Mesendoderm (in vitro differentiated cells): ENCODE measurements at regions not wholly inside any gene's neighbourhood (a gene's known extent, or its start where the extent isn't known, plus 50 kb on each side); places are given as distances from the start of the nearest gene placed in this dataset.

Source experiments
- DNase-seq: peaks from one replicate; pipeline ENCODE4 v3.0.0; 2013
- H2AK5ac ChIP-seq: 2 replicates; pipeline ENCODE4 v1.6.1; 2013; ENCODE audit warnings: low read length, inconsistent platforms
- H2BK120ac ChIP-seq: 2 replicates; pipeline ENCODE4 v1.6.1; 2013; ENCODE audit warnings: low read depth, mild to moderate bottlenecking, low read length, moderate library complexity, mixed read lengths
- H2BK15ac ChIP-seq: replicated peaks from 2 replicates; pipeline ENCODE4 v1.6.1; 2013; ENCODE audit warnings: low read depth, mild to moderate bottlenecking, moderate library complexity
- H2BK5ac ChIP-seq: 2 replicates; pipeline ENCODE4 v1.6.1; 2013; ENCODE audit warnings: low read length, inconsistent platforms
- H3K18ac ChIP-seq: 2 replicates; pipeline ENCODE4 v1.6.1; 2013; ENCODE audit warnings: mild to moderate bottlenecking, low read length, mixed read lengths
- H3K23ac ChIP-seq: one replicate; pipeline ENCODE4 v1.6.1; 2013; ENCODE audit warnings: low read length
- H3K27ac ChIP-seq: 2 replicates; pipeline ENCODE4 v1.5.1; 2013; ENCODE audit warnings: low read depth, mild to moderate bottlenecking, inconsistent platforms, low read length, moderate library complexity
- H3K27me3 ChIP-seq: 2 replicates; pipeline ENCODE4 v1.6.1; 2013; ENCODE audit warnings: low read length, control low read depth, mild to moderate bottlenecking, inconsistent platforms; ENCODE audit not compliant: insufficient read depth, poor library complexity
- H3K36me3 ChIP-seq: 2 replicates; pipeline ENCODE4 v1.6.1; 2013; ENCODE audit warnings: low read length, inconsistent platforms; ENCODE audit not compliant: control insufficient read depth, insufficient read depth
- H3K4ac ChIP-seq: one replicate; pipeline ENCODE4 v1.6.1; 2013; ENCODE audit warnings: low read depth, mild to moderate bottlenecking, low read length, moderate library complexity
- H3K4me1 ChIP-seq: 2 replicates; pipeline ENCODE4 v1.6.1; 2013; ENCODE audit warnings: low read depth, low read length, inconsistent platforms; ENCODE audit not compliant: control insufficient read depth
- H3K4me2 ChIP-seq: 2 replicates; pipeline ENCODE4 v1.6.1; 2013; ENCODE audit warnings: low read length
- H3K4me3 ChIP-seq: 2 replicates; pipeline ENCODE4 v1.5.1; 2013; ENCODE audit warnings: mild to moderate bottlenecking, low read length
- H3K56ac ChIP-seq: one replicate; pipeline ENCODE4 v1.6.1; 2013; ENCODE audit warnings: low read length
- H3K79me1 ChIP-seq: 2 replicates; pipeline ENCODE4 v1.6.1; 2013; ENCODE audit warnings: low read length, inconsistent platforms
- H3K79me2 ChIP-seq: 2 replicates; pipeline ENCODE4 v1.6.1; 2013; ENCODE audit warnings: mild to moderate bottlenecking, low read length; ENCODE audit not compliant: control insufficient read depth, insufficient read depth
- H3K9ac ChIP-seq: 2 replicates; pipeline ENCODE4 v1.6.1; 2013; ENCODE audit warnings: low read length, inconsistent platforms
- H4K5ac ChIP-seq: one replicate; pipeline ENCODE4 v1.6.1; 2013; ENCODE audit warnings: low read length
- H4K8ac ChIP-seq: one replicate; pipeline ENCODE4 v1.6.1; 2013; ENCODE audit warnings: low read depth, mild to moderate bottlenecking, control low read depth, low read length, moderate library complexity
- WGBS: extraction: QIAGEN DNeasy Blood & Tissue Kit; methylation state at CpG from one replicate; pipeline ENCODE4 v1.1.7; 2013; ENCODE audit warnings: low lambda C conversion rate, missing lambda C conversion rate; ENCODE audit not compliant: insufficient coverage; ENCODE audit errors: extremely low coverage; 5-methylcytosine and 5-hydroxymethylcytosine counted together

GRCh38 chr6:112690497-112691202, 343.5 kb downstream of the RFPL4B start:
- H3K18ac ChIP-seq: no peak overlapping the region
- H2BK15ac ChIP-seq: no peak overlapping the region
- H3K4me2 ChIP-seq: no peak overlapping the region
- no peak overlapping the region for H2BK5ac ChIP-seq
- H3K4me3 ChIP-seq: no peak overlapping the region
- no peaks in the 10 kb centered on the region for H3K4me1 ChIP-seq
- H4K5ac ChIP-seq: no peak overlapping the region
- H3K23ac ChIP-seq: no peak overlapping the region
- peak; percentile 13 for DNase-seq
- no peaks in the 10 kb centered on the region for H3K36me3 ChIP-seq
- H3K9ac ChIP-seq: no peak overlapping the region
- no CpG with 5 or more reads among the region's 6 CpGs for WGBS
- no peaks in the 10 kb centered on the region for H3K27me3 ChIP-seq
- no peak overlapping the region for H4K8ac ChIP-seq
- no peak overlapping the region for H3K4ac ChIP-seq
- H3K56ac ChIP-seq: no peak overlapping the region
- H2AK5ac ChIP-seq: no peak overlapping the region
- H3K79me2 ChIP-seq: no peaks in the 10 kb centered on the region
- no peak overlapping the region for H2BK120ac ChIP-seq
- H3K79me1 ChIP-seq: no peaks in the 10 kb centered on the region
- no peak overlapping the region for H3K27ac ChIP-seq

GRCh38 chr6:112691289-112691688, 344.2 kb downstream of the RFPL4B start:
- H3K36me3 ChIP-seq: no peaks in the 10 kb centered on the region
- H3K4me1 ChIP-seq: no peaks in the 10 kb centered on the region
- no peak overlapping the region for H2BK5ac ChIP-seq
- no CpG with 5 or more reads among the region's 1 CpG for WGBS
- H2BK15ac ChIP-seq: no peak overlapping the region
- H3K27me3 ChIP-seq: no peaks in the 10 kb centered on the region
- no peaks in the 10 kb centered on the region for H3K79me2 ChIP-seq
- H3K56ac ChIP-seq: no peak overlapping the region
- no peak overlapping the region for H3K9ac ChIP-seq
- DNase-seq: peak; percentile 6
- H3K4ac ChIP-seq: no peak overlapping the region
- no peak overlapping the region for H4K5ac ChIP-seq
- no peak overlapping the region for H3K27ac ChIP-seq
- no peaks in the 10 kb centered on the region for H3K79me1 ChIP-seq
- no peak overlapping the region for H2AK5ac ChIP-seq
- no peak overlapping the region for H2BK120ac ChIP-seq
- H3K4me3 ChIP-seq: no peak overlapping the region
- H4K8ac ChIP-seq: no peak overlapping the region
- no peak overlapping the region for H3K23ac ChIP-seq
- H3K4me2 ChIP-seq: no peak overlapping the region
- H3K18ac ChIP-seq: no peak overlapping the region

- H3K4me1 ChIP-seq: no peaks in the 10 kb centered on the region
- WGBS: no CpG with 5 or more reads among the region's 2 CpGs
Measured at GRCh38 chr6:112695001-112695400, 347.9 kb downstream of the RFPL4B start.

GRCh38 chr6:112697265-112697664, 350.1 kb downstream of the RFPL4B start:
- no peak for DNase-seq
- no peaks in the 10 kb centered on the region for H3K4me1 ChIP-seq
- no peak overlapping the region for H3K23ac ChIP-seq
- WGBS: no CpG with 5 or more reads among the region's 4 CpGs
- no peak overlapping the region for H3K4me3 ChIP-seq
- H3K36me3 ChIP-seq: no peaks in the 10 kb centered on the region
- no peak overlapping the region for H2BK15ac ChIP-seq
- H3K18ac ChIP-seq: no peak overlapping the region
- no peaks in the 10 kb centered on the region for H3K79me2 ChIP-seq
- no peak overlapping the region for H2BK5ac ChIP-seq
- no peak overlapping the region for H3K4ac ChIP-seq
- H3K27me3 ChIP-seq: no peaks in the 10 kb centered on the region
- H3K56ac ChIP-seq: no peak overlapping the region
- no peak overlapping the region for H3K4me2 ChIP-seq
- H3K27ac ChIP-seq: no peak overlapping the region
- no peaks in the 10 kb centered on the region for H3K79me1 ChIP-seq
- no peak overlapping the region for H4K8ac ChIP-seq
- no peak overlapping the region for H3K9ac ChIP-seq
- H2AK5ac ChIP-seq: no peak overlapping the region
- H4K5ac ChIP-seq: no peak overlapping the region
- no peak overlapping the region for H2BK120ac ChIP-seq

More at GRCh38 chr6:112695001-112695400, 347.9 kb downstream of the RFPL4B start:
- H2AK5ac ChIP-seq: no peak overlapping the region
- H3K23ac ChIP-seq: no peak overlapping the region
- H3K79me2 ChIP-seq: no peaks in the 10 kb centered on the region
- no peak overlapping the region for H3K9ac ChIP-seq
- H3K27me3 ChIP-seq: no peaks in the 10 kb centered on the region
- no peak overlapping the region for H4K8ac ChIP-seq
- no peak overlapping the region for H2BK120ac ChIP-seq
- H2BK5ac ChIP-seq: no peak overlapping the region
- H3K36me3 ChIP-seq: no peaks in the 10 kb centered on the region
- H3K79me1 ChIP-seq: no peaks in the 10 kb centered on the region
- H3K4me2 ChIP-seq: no peak overlapping the region
- H3K4ac ChIP-seq: no peak overlapping the region
- DNase-seq: no peak
- H2BK15ac ChIP-seq: no peak overlapping the region
- H4K5ac ChIP-seq: no peak overlapping the region
- H3K4me3 ChIP-seq: no peak overlapping the region
- H3K27ac ChIP-seq: no peak overlapping the region
- H3K18ac ChIP-seq: no peak overlapping the region
- no peak overlapping the region for H3K56ac ChIP-seq

- no peak overlapping the region for H3K56ac ChIP-seq
- H3K4ac ChIP-seq: no peak overlapping the region
- no peak overlapping the region for H2BK5ac ChIP-seq
- no peak overlapping the region for H3K4me2 ChIP-seq
- WGBS: 60% methylated on average over 1 of the region's 5 CpGs
- no peak overlapping the region for H2BK120ac ChIP-seq
- no peak overlapping the region for H2BK15ac ChIP-seq
- H3K79me2 ChIP-seq: no peaks in the 10 kb centered on the region
- no peak overlapping the region for H3K27ac ChIP-seq
- H3K23ac ChIP-seq: no peak overlapping the region
- no peak overlapping the region for H4K5ac ChIP-seq
- no peak overlapping the region for H3K4me3 ChIP-seq
- no peak overlapping the region for H3K18ac ChIP-seq
- no peaks in the 10 kb centered on the region for H3K27me3 ChIP-seq
- no peaks in the 10 kb centered on the region for H3K4me1 ChIP-seq
- no peak overlapping the region for H3K9ac ChIP-seq
- H4K8ac ChIP-seq: no peak overlapping the region
- no peak overlapping the region for H2AK5ac ChIP-seq
- peak; percentile 4 for DNase-seq
- H3K79me1 ChIP-seq: no peaks in the 10 kb centered on the region
- no peaks in the 10 kb centered on the region for H3K36me3 ChIP-seq
Measured at GRCh38 chr6:112701201-112701600, 354.1 kb downstream of the RFPL4B start.

GRCh38 chr6:112710710-112711109, 363.6 kb downstream of the RFPL4B start:
- H3K27ac ChIP-seq: no peak overlapping the region
- H2BK120ac ChIP-seq: no peak overlapping the region
- H3K56ac ChIP-seq: no peak overlapping the region
- no peaks in the 10 kb centered on the region for H3K27me3 ChIP-seq
- no peak overlapping the region for H2BK5ac ChIP-seq
- no peak overlapping the region for H2AK5ac ChIP-seq
- H3K9ac ChIP-seq: no peak overlapping the region
- WGBS: no CpG with 5 or more reads among the region's 2 CpGs
- H3K4me3 ChIP-seq: no peak overlapping the region
- no peaks in the 10 kb centered on the region for H3K36me3 ChIP-seq
- H4K8ac ChIP-seq: no peak overlapping the region
- no peaks in the 10 kb centered on the region for H3K79me2 ChIP-seq
- H4K5ac ChIP-seq: no peak overlapping the region
- no peak overlapping the region for H3K23ac ChIP-seq
- no peaks in the 10 kb centered on the region for H3K79me1 ChIP-seq
- H3K18ac ChIP-seq: no peak overlapping the region
- no peak overlapping the region for H2BK15ac ChIP-seq
- H3K4me2 ChIP-seq: no peak overlapping the region
- H3K4me1 ChIP-seq: no peaks in the 10 kb centered on the region
- H3K4ac ChIP-seq: no peak overlapping the region
- DNase-seq: no peak
